CD4-positive, alpha-beta memory T cell (primary cell): ENCODE measurements at regions not wholly inside any gene's neighbourhood (a gene's known extent, or its start where the extent isn't known, plus 50 kb on each side); places are given as distances from the start of the nearest gene placed in this dataset.

Experiments used
- CTCF ChIA-PET: fragments of 350-600 bp; sonication (Branson Sonifier 250); formaldehyde crosslinking; loops from one replicate; lab custom pipeline; 2021; ENCODE audit warnings: inconsistent platforms; ENCODE audit not compliant: partially characterized antibody; lab: Charles Lee
- POLR2A ChIA-PET: fragments of 350-600 bp; sonication (Branson Sonifier 250); formaldehyde crosslinking; loops from one replicate; lab custom pipeline; 2021; ENCODE audit not compliant: partially characterized antibody; lab: Charles Lee
- DNase-seq, 5 donors: peaks; one replicate each; pipeline versions ENCODE4 v3.0.0 to v3.0.0-alpha.2; 2020 to 2022; ENCODE audit warnings: mixed read lengths in 1 of 5
- H3K27ac ChIP-seq: one replicate; pipeline ENCODE4 v1.7.0; 2013; ENCODE audit warnings: low read depth, low read length
- H3K27me3 ChIP-seq: 2 replicates; pipeline ENCODE4 v1.7.0; 2013; ENCODE audit warnings: mild to moderate bottlenecking, low read length, moderate library complexity; ENCODE audit not compliant: insufficient read depth
- H3K36me3 ChIP-seq: 2 replicates; pipeline ENCODE4 v1.7.0; 2013; ENCODE audit warnings: mild to moderate bottlenecking, low read length, moderate library complexity; ENCODE audit not compliant: insufficient read depth
- H3K4me1 ChIP-seq: 2 replicates; pipeline ENCODE4 v1.7.0; 2013; ENCODE audit warnings: mild to moderate bottlenecking, low read length, moderate library complexity; ENCODE audit not compliant: insufficient read depth
- H3K4me3 ChIP-seq, 2 donors: one replicate each; pipeline ENCODE4 v1.7.0; 2013; ENCODE audit warnings: low read length in 2 of 2, mild to moderate bottlenecking in 1 of 2
- H3K9me3 ChIP-seq, 2 donors: one replicate each; pipeline ENCODE4 v1.7.0; 2013; ENCODE audit warnings: low read length in 2 of 2, control low read depth in 1 of 2; ENCODE audit not compliant: control insufficient read depth in 1 of 2
- H3K27ac Mint-ChIP-seq, 7 donors: one replicate each; pipeline ENCODE4 v1.8.0; 2020 to 2021; ENCODE audit warnings: mixed read lengths in 7 of 7, mild to moderate bottlenecking in 6 of 7, inconsistent platforms in 3 of 7, moderate library complexity in 3 of 7
- H3K27me3 Mint-ChIP-seq, 2 donors: one replicate each; pipeline ENCODE4 v1.8.0; 2020 to 2021; ENCODE audit warnings: mixed read lengths in 2 of 2
- H3K36me3 Mint-ChIP-seq, 2 donors: one replicate each; pipeline ENCODE4 v1.8.0; 2020 to 2021; ENCODE audit warnings: mixed read lengths in 2 of 2, inconsistent platforms in 1 of 2, mild to moderate bottlenecking in 1 of 2
- H3K4me1 Mint-ChIP-seq, 4 donors: one replicate each; pipeline ENCODE4 v1.8.0; 2020 to 2021; ENCODE audit warnings: mixed read lengths in 4 of 4, mild to moderate bottlenecking in 1 of 4
- H3K4me3 Mint-ChIP-seq, 8 donors: one replicate each; pipeline ENCODE4 v1.8.0; 2020 to 2021; ENCODE audit warnings: mixed read lengths in 8 of 8, mild to moderate bottlenecking in 7 of 8, moderate library complexity in 6 of 8, inconsistent platforms in 3 of 8
- H3K9me3 Mint-ChIP-seq, 8 donors: one replicate each; pipeline ENCODE4 v1.8.0; 2020 to 2021; ENCODE audit warnings: mixed read lengths in 8 of 8, mild to moderate bottlenecking in 5 of 8, inconsistent platforms in 3 of 8, moderate library complexity in 1 of 8
- intact Hi-C: fragments of 100-400 bp; cut with micrococcal nuclease; formaldehyde crosslinking; loops from one replicate; pipeline ENCODE4 v1.15.1; 2023

GRCh38 chr9:99282406-99282805 is 60.3 kb downstream of the SEC61B start:
- DNase-seq, result no peak
- CTCF ChIA-PET, result no interaction called here
- peaks cover 8 to 9% of the 10 kb centered on the region in 2 donors for H3K27me3 Mint-ChIP-seq
- H3K9me3 Mint-ChIP-seq, result no peaks in the 10 kb centered on the region
- Histone ChIP-seq H3K27ac (no peak overlapping the region), H3K9me3 (no peaks in the 10 kb centered on the region), H3K36me3 (no peaks in the 10 kb centered on the region), H3K4me1 (no peaks in the 10 kb centered on the region), H3K27me3 (no peaks in the 10 kb centered on the region), H3K4me3 (no peak overlapping the region)
- no peak overlapping the region for H3K27ac Mint-ChIP-seq
- H3K4me1 Mint-ChIP-seq, result no peaks in the 10 kb centered on the region
- intact Hi-C loops, result no loop called here
- no peak overlapping the region for H3K4me3 Mint-ChIP-seq
- no peaks in the 10 kb centered on the region for H3K36me3 Mint-ChIP-seq
- POLR2A ChIA-PET, result no interaction called here

- Histone ChIP-seq H3K27me3 (no peaks in the 10 kb centered on the region), H3K9me3 (no peaks in the 10 kb centered on the region), H3K4me1 (no peaks in the 10 kb centered on the region), H3K4me3 (no peak overlapping the region), H3K27ac (no peak overlapping the region), H3K36me3 (no peaks in the 10 kb centered on the region)
- ChIA-PET CTCF (no interaction called here), POLR2A (no interaction called here)
- no peaks in the 10 kb centered on the region for H3K4me1 Mint-ChIP-seq
- H3K36me3 Mint-ChIP-seq, result no peaks in the 10 kb centered on the region
- peaks cover 13 to 14% of the 10 kb centered on the region in 2 donors for H3K27me3 Mint-ChIP-seq
- H3K27ac Mint-ChIP-seq, result no peak overlapping the region
- DNase-seq, result no peak
- no peaks in the 10 kb centered on the region for H3K9me3 Mint-ChIP-seq
- H3K4me3 Mint-ChIP-seq, result no peak overlapping the region
- intact Hi-C loops, result no loop called here
Measured at GRCh38 chr9:99285965-99286364, 63.9 kb downstream of the SEC61B start.

GRCh38 chr9:99286536-99286935 is 64.5 kb downstream of the SEC61B start:
- no peaks in the 10 kb centered on the region for H3K9me3 ChIP-seq
- Mint-ChIP-seq H3K27ac (no peak overlapping the region), H3K27me3 (peaks cover 13 to 14% of the 10 kb centered on the region in 2 donors), H3K9me3 (no peaks in the 10 kb centered on the region), H3K4me1 (no peaks in the 10 kb centered on the region), H3K36me3 (no peaks in the 10 kb centered on the region), H3K4me3 (no peak overlapping the region)
- H3K27ac ChIP-seq, result no peak overlapping the region
- H3K36me3 ChIP-seq, result no peaks in the 10 kb centered on the region
- POLR2A ChIA-PET, result no interaction called here
- H3K4me1 ChIP-seq, result no peaks in the 10 kb centered on the region
- intact Hi-C loops, result no loop called here
- CTCF ChIA-PET, result no interaction called here
- H3K27me3 ChIP-seq, result no peaks in the 10 kb centered on the region
- no peak for DNase-seq
- H3K4me3 ChIP-seq, result no peak overlapping the region

GRCh38 chr9:99287641-99288040 is 65.6 kb downstream of the SEC61B start:
- POLR2A ChIA-PET, result no interaction called here
- CTCF ChIA-PET, result no interaction called here
- no peak overlapping the region for H3K4me3 Mint-ChIP-seq
- H3K27ac Mint-ChIP-seq, result no peak overlapping the region
- peaks cover 12 to 13% of the 10 kb centered on the region in 2 donors for H3K27me3 Mint-ChIP-seq
- H3K4me3 ChIP-seq, result no peak overlapping the region
- H3K4me1 ChIP-seq, result no peaks in the 10 kb centered on the region
- H3K36me3 Mint-ChIP-seq, result no peaks in the 10 kb centered on the region
- no peaks in the 10 kb centered on the region for H3K4me1 Mint-ChIP-seq
- no peaks in the 10 kb centered on the region for H3K9me3 ChIP-seq
- H3K36me3 ChIP-seq, result no peaks in the 10 kb centered on the region
- H3K27ac ChIP-seq, result no peak overlapping the region
- no peaks in the 10 kb centered on the region for H3K27me3 ChIP-seq
- H3K9me3 Mint-ChIP-seq, result no peaks in the 10 kb centered on the region
- intact Hi-C loops, result no loop called here
- DNase-seq, result no peak

- H3K27me3 ChIP-seq, result no peaks in the 10 kb centered on the region
- no peaks in the 10 kb centered on the region for H3K9me3 ChIP-seq
- intact Hi-C loops, result no loop called here
- H3K4me1 ChIP-seq, result no peaks in the 10 kb centered on the region
- ChIA-PET POLR2A (no interaction called here), CTCF (no interaction called here)
- no peaks in the 10 kb centered on the region for H3K36me3 Mint-ChIP-seq
- DNase-seq, result no peak
- H3K4me1 Mint-ChIP-seq, result no peaks in the 10 kb centered on the region
- H3K27ac Mint-ChIP-seq, result no peak overlapping the region
- H3K4me3 ChIP-seq, result no peak overlapping the region
- no peaks in the 10 kb centered on the region for H3K36me3 ChIP-seq
- no peak overlapping the region for H3K27ac ChIP-seq
- H3K27me3 Mint-ChIP-seq, result peaks cover 9 to 14% of the 10 kb centered on the region in 2 donors
- H3K9me3 Mint-ChIP-seq, result no peaks in the 10 kb centered on the region
- H3K4me3 Mint-ChIP-seq, result no peak overlapping the region
Measured at GRCh38 chr9:99288830-99289229, 66.7 kb downstream of the SEC61B start.

GRCh38 chr9:99294850-99295461 is 72.9 kb downstream of the SEC61B start:
- Mint-ChIP-seq H3K27me3 (peaks cover 2 to 4% of the 10 kb centered on the region in 2 donors), H3K36me3 (no peaks in the 10 kb centered on the region), H3K9me3 (no peaks in the 10 kb centered on the region), H3K4me1 (peaks cover 0 to 6% (median 1%) of the 10 kb centered on the region in 4 donors), H3K4me3 (peak overlapping the region in 1 of 8 donors; percentile 8), H3K27ac (no peak overlapping the region)
- no peaks in the 10 kb centered on the region for H3K9me3 ChIP-seq
- DNase-seq, result no peak
- H3K27me3 ChIP-seq, result no peaks in the 10 kb centered on the region
- ChIA-PET POLR2A (no interaction called here), CTCF (no interaction called here)
- intact Hi-C loops, result no loop called here
- H3K27ac ChIP-seq, result no peak overlapping the region
- no peaks in the 10 kb centered on the region for H3K4me1 ChIP-seq
- no peak overlapping the region for H3K4me3 ChIP-seq
- no peaks in the 10 kb centered on the region for H3K36me3 ChIP-seq

GRCh38 chr9:99296291-99296951 is 74.3 kb downstream of the SEC61B start:
- H3K4me3 ChIP-seq, result no peak overlapping the region
- H3K27ac ChIP-seq, result no peak overlapping the region
- H3K27ac Mint-ChIP-seq, result peak overlapping the region in 1 of 7 donors; percentile 39
- no peaks in the 10 kb centered on the region for H3K9me3 Mint-ChIP-seq
- DNase-seq, result peak in 4 of 5 donors; percentile 13 to 35 (median 16)
- peaks cover 0 to 6% (median 1%) of the 10 kb centered on the region in 4 donors for H3K4me1 Mint-ChIP-seq
- H3K4me1 ChIP-seq, result no peaks in the 10 kb centered on the region
- H3K36me3 Mint-ChIP-seq, result no peaks in the 10 kb centered on the region
- H3K4me3 Mint-ChIP-seq, result peak overlapping the region in 5 of 8 donors; percentile 7 to 73 (median 50)
- H3K36me3 ChIP-seq, result no peaks in the 10 kb centered on the region
- H3K27me3 ChIP-seq, result no peaks in the 10 kb centered on the region
- peaks cover 1 to 7% of the 10 kb centered on the region in 2 donors for H3K27me3 Mint-ChIP-seq
- no peaks in the 10 kb centered on the region for H3K9me3 ChIP-seq
- CTCF ChIA-PET, result no interaction called here
- POLR2A ChIA-PET, result interaction anchor here (1.5 kb wide), 1 partner anchor 239 kb away, joined by 4 read pairs; no protein-coding TSS in a partner anchor
- intact Hi-C loops, result no loop called here
